GM19239 (cell line): ENCODE measurements at regions not wholly inside any gene's neighbourhood (a gene's known extent, or its start where the extent isn't known, plus 50 kb on each side); places are given as distances from the start of the nearest gene placed in this dataset.

ENCODE experiments used
- DNase-seq: peaks from one replicate; pipeline ENCODE4 v3.0.0; 2011; ENCODE audit warnings: low spot score; ENCODE audit not compliant: insufficient read length
- FAIRE-seq: peaks from 2 replicates; lab custom pipeline; 2011; peaks lifted over from hg19 to GRCh38; lab: Jason Lieb, UNC

- FAIRE-seq (no peak), DNase-seq (no peak)
Observed at GRCh38 chr18:26794230-26795101, 71.0 kb downstream of the AQP4 start.

DNA sequence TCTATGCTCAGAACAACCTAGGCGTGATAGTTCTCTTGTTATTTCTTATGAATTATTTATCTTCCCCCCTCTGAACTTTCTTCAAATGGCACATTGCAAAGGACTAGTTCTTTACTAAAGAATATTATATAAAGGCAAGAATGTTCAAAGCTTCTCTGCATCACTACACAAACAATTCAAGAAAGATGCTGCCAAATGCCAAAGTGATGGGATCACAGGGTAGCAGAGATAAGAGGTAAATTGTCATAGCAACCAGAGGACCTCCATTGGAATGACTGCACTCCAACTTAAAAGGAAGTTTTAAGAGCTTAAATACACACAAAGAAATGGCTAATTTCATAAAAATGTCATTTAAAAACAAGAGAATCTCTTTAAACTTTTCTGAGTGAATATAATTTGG lies 72.8 kb downstream of the AQP4 start:
- no peak for DNase-seq

DNA sequence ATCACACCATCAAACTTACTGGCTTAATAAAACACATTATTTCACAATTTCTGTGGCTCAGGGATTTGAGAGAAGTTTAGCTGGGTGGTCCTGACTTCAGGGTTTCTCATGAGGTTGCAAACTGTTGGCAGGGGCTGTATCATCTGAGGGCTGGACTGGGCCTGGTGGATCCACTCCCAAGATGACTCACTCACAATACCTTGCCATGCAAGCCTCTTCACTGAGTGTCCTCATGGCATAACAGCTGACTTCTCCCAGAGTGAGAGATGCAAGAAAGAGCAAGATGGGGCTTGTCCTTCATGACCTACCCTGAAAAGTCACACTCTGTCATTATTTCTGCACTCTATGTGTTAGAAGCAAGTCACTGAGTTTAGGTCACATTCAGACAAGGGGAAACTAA lies 73.8 kb downstream of the AQP4 start:
- DNase-seq (no peak), FAIRE-seq (no peak)

More for the DNA sequence above, 72.8 kb downstream of the AQP4 start:
- no peak for FAIRE-seq

DNA sequence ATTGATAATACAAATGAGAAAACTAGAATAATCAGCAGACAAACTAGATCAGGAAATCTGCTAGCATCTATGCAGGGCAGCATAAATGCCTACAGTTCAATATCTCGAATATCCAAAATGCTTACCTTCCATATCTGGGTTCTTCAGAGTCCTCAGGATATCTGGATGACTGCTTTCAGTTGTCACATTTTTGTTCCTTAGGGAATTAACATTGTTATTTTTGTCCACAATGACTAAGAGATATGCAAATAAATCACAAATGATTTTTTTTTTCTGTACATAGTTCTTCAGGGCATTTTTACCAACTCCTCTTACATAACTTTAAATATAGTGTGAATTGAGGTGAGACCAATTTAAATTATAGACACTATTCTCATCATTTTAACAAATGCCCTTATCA lies 80.9 kb downstream of the AQP4 start:
- DNase-seq (no peak), FAIRE-seq (no peak)

DNA sequence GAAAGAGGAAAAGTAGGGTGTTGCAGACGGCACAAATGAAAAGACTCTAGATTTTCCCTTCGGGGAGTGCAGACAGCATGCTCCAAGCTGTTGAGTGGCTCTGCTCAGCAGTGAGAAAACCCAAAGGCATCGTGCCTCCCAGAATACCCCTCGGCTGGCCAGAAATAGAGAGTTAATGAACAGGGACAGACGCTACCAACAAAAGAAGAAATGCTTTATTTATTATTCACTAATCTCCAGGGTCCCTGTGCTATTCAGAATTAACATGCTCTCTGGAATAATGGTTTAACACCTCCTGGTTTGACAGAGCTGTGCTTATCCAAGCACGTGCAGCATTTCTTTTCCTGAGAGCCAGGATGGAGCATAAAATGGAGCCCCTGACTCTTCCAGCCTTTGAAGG lies 82.3 kb downstream of the AQP4 start:
- FAIRE-seq = no peak
- DNase-seq = no peak

GRCh38 chr18:26780520-26781325 lies 84.8 kb downstream of the AQP4 start:
- DNase-seq (no peak), FAIRE-seq (no peak)

DNA sequence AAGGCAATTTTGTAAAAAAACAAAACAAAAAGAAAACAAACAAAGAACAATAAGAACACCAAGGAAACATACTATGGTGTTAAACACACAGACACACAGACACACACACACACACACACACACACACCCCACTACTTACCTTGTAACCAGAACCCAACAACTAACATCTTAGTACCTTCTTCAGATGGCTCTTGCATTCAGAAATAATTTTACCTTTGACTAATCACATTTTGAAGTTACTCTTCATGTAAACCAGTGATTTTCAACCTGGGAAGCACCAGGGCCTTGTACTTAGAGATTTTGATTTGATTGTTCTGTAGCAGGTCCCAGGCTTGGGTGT lies 87.5 kb downstream of the AQP4 start:
- FAIRE-seq (no peak), DNase-seq (no peak)

DNA sequence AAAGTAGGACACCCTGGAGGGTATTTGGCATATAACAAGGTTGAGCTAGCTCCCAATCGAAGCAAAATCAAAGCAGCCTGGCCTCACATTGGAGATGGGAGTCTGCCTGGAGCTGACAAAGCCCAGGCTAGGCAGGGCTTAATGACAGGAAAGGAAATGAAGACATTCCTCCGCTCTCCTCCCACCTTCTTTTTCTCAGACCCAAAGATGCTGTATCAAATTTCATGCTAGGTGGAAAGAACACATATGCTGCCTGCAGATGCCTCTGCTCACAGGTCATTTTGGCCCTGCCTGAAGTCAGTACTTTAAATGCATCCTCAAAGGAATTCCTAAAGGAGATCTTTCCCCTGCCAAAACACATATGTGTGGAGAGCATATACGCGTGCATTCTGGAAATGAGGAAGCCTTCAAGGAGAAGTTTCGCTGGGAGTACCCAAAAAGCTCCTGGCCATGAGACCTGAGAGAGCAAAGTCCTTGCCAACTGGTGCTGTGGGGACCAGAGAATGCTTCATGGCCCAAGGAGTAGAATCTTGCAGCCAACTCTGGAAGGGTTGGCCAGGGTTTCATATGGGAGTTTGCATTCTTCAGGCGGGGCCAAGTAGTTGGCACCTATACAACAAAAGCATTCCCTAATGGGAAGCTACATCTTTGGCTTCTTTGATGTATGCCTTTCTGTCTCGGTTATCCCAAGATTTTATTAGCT lies 88.0 kb downstream of the AQP4 start:
- no peak for DNase-seq

DNA sequence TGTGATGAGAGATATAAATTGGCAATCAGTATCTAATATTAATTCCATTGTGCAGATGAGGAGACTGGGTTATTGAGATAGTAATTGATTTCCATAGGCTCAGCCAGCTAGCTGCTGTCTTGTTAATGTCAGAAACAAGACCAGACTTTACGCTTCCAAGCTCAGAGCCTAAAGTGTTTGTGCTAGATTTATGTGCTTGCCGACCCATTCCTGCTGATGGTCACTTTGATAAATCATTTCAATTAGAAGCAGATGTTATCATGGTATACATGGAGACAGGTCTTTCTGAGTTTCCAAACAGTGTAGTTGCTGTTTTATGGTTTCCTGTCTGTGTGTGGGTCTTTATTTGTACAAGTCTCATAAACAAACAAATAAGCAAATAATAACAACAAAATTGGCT lies 92.8 kb downstream of the AQP4 start:
- FAIRE-seq (no peak), DNase-seq (no peak)

More for the DNA sequence above, 88.0 kb downstream of the AQP4 start:
- no peak for FAIRE-seq

- no peak for FAIRE-seq
- no peak for DNase-seq
Observed at GRCh38 chr18:26771524-26771923, 94.0 kb downstream of the AQP4 start.

- FAIRE-seq (no peak), DNase-seq (no peak)
Observed at GRCh38 chr18:26768385-26768784, 97.1 kb downstream of the AQP4 start.

- DNase-seq (no peak), FAIRE-seq (no peak)
Observed at GRCh38 chr18:26765498-26765897, 100.0 kb downstream of the AQP4 start.

- FAIRE-seq = no peak
- no peak for DNase-seq
Observed at GRCh38 chr18:26764586-26764985, 100.9 kb downstream of the AQP4 start.

DNA sequence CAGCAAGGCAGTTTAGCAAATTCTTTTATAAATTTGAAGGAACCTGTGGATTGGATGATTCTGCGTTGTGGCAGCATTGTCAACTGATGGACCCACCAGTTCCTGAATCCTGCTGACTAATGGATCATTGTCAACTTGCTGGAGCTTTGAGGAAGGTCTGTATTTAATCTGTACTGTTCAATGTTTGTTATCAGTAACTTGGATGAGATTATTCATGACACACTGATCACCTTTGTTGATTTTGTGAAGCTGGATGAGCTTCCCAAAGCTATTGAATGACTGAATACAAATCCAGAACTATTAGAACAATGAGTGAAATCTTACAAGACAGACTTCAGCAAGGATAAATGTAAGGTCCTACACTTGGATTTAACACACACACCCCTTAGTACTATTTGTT lies 101.3 kb downstream of the AQP4 start:
- DNase-seq = no peak
- FAIRE-seq = no peak

- FAIRE-seq = no peak
- no peak for DNase-seq
Observed at GRCh38 chr18:26763446-26764110, 101.9 kb downstream of the AQP4 start.

GRCh38 chr18:26757263-26758019 lies 108.1 kb downstream of the AQP4 start:
- no peak for DNase-seq
- FAIRE-seq = no peak

DNA sequence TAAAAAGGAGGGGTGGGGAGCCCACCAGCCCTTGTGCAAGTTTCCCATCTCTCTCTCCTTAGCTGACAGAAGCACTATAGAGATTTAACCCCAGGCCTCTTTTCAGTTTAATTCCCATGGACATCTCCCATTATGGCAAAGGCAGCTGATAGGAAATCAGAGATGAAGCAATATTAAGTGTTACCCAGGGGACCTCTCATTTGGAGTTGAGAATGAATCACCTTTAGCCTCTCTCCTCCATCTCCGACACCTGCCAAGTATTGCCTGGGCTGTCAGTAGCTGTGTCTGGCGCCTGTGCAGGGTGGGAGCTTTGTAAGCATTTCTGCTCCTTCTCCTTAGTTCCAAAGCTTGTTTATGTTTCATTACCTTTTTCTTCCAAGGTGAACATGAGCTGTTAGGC lies 109.0 kb downstream of the AQP4 start:
- no peak for DNase-seq
- FAIRE-seq = no peak

GRCh38 chr18:26746826-26747475 lies 118.6 kb downstream of the AQP4 start:
- FAIRE-seq = no peak
- no peak for DNase-seq

GRCh38 chr18:26746398-26746797 lies 119.1 kb downstream of the AQP4 start:
- no peak for DNase-seq

More at GRCh38 chr18:26746398-26746797, 119.1 kb downstream of the AQP4 start:
- FAIRE-seq = no peak
